Ishikawa (cell line): ENCODE measurements at regions not wholly inside any gene's neighbourhood (a gene's known extent, or its start where the extent isn't known, plus 50 kb on each side); places are given as distances from the start of the nearest gene placed in this dataset.

Experiments used
- CEBPB ChIP-seq: IDR thresholded peaks from 2 replicates; pipeline ENCODE4 v1.6.1; 2012
- EP300 ChIP-seq: IDR thresholded peaks from 2 replicates; pipeline ENCODE4 v1.6.1; 2012; ENCODE audit warnings: borderline replicate concordance
- RAD21 ChIP-seq: IDR thresholded peaks from 2 replicates; pipeline ENCODE4 v1.6.1; 2012; ENCODE audit warnings: low read depth
- TCF12 ChIP-seq: IDR thresholded peaks from 2 replicates; pipeline ENCODE4 v1.6.1; 2012; ENCODE audit warnings: low read depth
- TF ChIP-seq, protein P1 (sequence below): IDR thresholded peaks from 2 replicates; pipeline ENCODE4 v1.6.1; 2012
- TF ChIP-seq, protein P2 (sequence below): IDR thresholded peaks from 2 replicates; pipeline ENCODE4 v1.6.1; 2012; ENCODE audit warnings: low read depth, mild to moderate bottlenecking

DNA sequence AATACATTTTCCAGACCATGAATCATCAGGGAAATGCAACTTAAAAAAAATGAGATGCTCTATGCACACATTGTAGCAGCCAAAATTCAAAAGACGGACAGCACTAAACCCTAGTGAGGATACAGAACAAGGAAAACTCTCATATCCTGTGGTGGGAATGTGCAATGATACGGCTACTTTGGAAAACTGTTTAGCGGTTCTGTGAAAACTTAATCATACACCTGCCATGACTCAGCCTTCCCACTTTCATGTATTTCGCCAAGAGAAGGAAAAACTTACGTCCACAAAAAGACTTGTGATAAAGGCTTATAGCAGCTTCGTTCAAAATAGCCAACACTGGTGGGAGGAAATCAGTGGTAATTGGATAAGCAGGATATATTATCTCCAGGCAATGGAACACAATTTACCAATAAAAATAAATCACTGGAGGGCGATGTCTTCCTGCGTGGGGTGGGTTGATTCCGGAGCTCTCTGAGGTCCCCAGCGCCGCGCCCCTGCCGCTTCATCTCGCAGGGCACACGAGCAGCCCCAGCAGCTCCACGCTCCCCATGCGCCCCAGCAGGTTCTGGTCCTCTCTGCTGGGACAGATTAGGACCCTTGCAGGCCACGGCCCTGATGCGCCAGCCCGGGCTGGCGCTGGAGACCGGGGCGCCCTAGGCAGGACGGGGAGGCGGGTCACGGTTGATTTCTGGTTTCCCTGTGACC lies 97.2 kb upstream of the ARHGEF7 start:
- TF ChIP-seq, protein P1, sequence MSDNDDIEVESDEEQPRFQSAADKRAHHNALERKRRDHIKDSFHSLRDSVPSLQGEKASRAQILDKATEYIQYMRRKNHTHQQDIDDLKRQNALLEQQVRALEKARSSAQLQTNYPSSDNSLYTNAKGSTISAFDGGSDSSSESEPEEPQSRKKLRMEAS: no peak
- no peak for TF ChIP-seq CEBPB
- TF ChIP-seq TCF12: no peak
- no peak for TF ChIP-seq EP300
- no peak for TF ChIP-seq RAD21
- TF ChIP-seq, protein P2, sequence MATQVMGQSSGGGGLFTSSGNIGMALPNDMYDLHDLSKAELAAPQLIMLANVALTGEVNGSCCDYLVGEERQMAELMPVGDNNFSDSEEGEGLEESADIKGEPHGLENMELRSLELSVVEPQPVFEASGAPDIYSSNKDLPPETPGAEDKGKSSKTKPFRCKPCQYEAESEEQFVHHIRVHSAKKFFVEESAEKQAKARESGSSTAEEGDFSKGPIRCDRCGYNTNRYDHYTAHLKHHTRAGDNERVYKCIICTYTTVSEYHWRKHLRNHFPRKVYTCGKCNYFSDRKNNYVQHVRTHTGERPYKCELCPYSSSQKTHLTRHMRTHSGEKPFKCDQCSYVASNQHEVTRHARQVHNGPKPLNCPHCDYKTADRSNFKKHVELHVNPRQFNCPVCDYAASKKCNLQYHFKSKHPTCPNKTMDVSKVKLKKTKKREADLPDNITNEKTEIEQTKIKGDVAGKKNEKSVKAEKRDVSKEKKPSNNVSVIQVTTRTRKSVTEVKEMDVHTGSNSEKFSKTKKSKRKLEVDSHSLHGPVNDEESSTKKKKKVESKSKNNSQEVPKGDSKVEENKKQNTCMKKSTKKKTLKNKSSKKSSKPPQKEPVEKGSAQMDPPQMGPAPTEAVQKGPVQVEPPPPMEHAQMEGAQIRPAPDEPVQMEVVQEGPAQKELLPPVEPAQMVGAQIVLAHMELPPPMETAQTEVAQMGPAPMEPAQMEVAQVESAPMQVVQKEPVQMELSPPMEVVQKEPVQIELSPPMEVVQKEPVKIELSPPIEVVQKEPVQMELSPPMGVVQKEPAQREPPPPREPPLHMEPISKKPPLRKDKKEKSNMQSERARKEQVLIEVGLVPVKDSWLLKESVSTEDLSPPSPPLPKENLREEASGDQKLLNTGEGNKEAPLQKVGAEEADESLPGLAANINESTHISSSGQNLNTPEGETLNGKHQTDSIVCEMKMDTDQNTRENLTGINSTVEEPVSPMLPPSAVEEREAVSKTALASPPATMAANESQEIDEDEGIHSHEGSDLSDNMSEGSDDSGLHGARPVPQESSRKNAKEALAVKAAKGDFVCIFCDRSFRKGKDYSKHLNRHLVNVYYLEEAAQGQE: no peak
